Testis (tissue), 2 donors: ENCODE measurements at regions not wholly inside any gene's neighbourhood (a gene's known extent, or its start where the extent isn't known, plus 50 kb on each side); places are given as distances from the start of the nearest gene placed in this dataset.

Source experiments
- DNase-seq: peaks from one replicate; pipeline ENCODE4 v3.0.0-alpha.2; 2019
- H3K27ac ChIP-seq, 2 donors: fragments of 200-600 bp; sonication (generic); one replicate each; pipeline ENCODE4 v1.5.1; 2019
- H3K27me3 ChIP-seq: fragments of 200-600 bp; sonication (generic); one replicate; pipeline ENCODE4 v1.5.1; 2019
- H3K36me3 ChIP-seq: fragments of 200-600 bp; sonication (generic); one replicate; pipeline ENCODE4 v1.5.1; 2017; ENCODE audit warnings: low read depth; ENCODE audit errors: missing control alignments
- H3K4me1 ChIP-seq: fragments of 200-600 bp; sonication (generic); one replicate; pipeline ENCODE4 v1.5.1; 2019
- H3K4me3 ChIP-seq, 2 donors: fragments of 200-600 bp; sonication (generic); one replicate each; pipeline ENCODE4 v1.5.1; 2017 to 2019
- H3K9me3 ChIP-seq: fragments of 200-600 bp; sonication (generic); one replicate; pipeline ENCODE4 v1.5.1; 2017
- CTCF ChIP-seq, 3 experiments: fragments of 450-650 bp in 2 of 3; fragments of 200-600 bp in 1 of 3; sonication (generic) in 1 of 3; IDR thresholded peaks; one replicate each; pipeline ENCODE4 v1.5.1; 2016 to 2019; ENCODE audit warnings: antibody characterized with exemption in 3 of 3, mild to moderate bottlenecking in 2 of 3, moderate library complexity in 1 of 3
- POLR2A ChIP-seq: fragments of 450-650 bp; IDR thresholded peaks from one replicate; pipeline ENCODE4 v1.6.1; 2017; ENCODE audit warnings: antibody characterized with exemption, mild to moderate bottlenecking, moderate library complexity
- WGBS, 2 donors: methylation state at CpG; one replicate each; pipeline ENCODE4 v1.1.5; 2018; 5-methylcytosine and 5-hydroxymethylcytosine counted together
- intact Hi-C: fragments of 100-400 bp; cut with DNase I; formaldehyde crosslinking; loops from one replicate; pipeline ENCODE4 v1.15.1; 2023; ENCODE audit warnings: low total_unique reads

- H3K9me3 ChIP-seq = no peaks in the 10 kb centered on the region
- intact Hi-C loops = no loop called here
- no peaks in the 10 kb centered on the region for H3K36me3 ChIP-seq
- no peak overlapping the region for H3K4me3 ChIP-seq
- no peaks in the 10 kb centered on the region for H3K4me1 ChIP-seq
- H3K27me3 ChIP-seq = no peaks in the 10 kb centered on the region
- TF ChIP-seq CTCF (IDR thresholded peaks at IDR 0.05) = no peak
- no peak for TF ChIP-seq POLR2A
- no peak for DNase-seq
- 95 to 98% methylated on average over 3 of the region's 3 CpGs for WGBS, 2 donors
- H3K27ac ChIP-seq = no peak overlapping the region
Measured at GRCh38 chr16:80033783-80034468, 433.4 kb upstream of the MAF start.

GRCh38 chr16:80029761-80030481 lies 429.4 kb upstream of the MAF start:
- Histone ChIP-seq H3K4me3 (no peak overlapping the region), H3K36me3 (no peaks in the 10 kb centered on the region), H3K27ac (no peak overlapping the region), H3K4me1 (no peaks in the 10 kb centered on the region), H3K9me3 (no peaks in the 10 kb centered on the region), H3K27me3 (no peaks in the 10 kb centered on the region)
- intact Hi-C loops = no loop called here
- TF ChIP-seq CTCF (IDR thresholded peaks at IDR 0.05) (no peak), POLR2A (no peak)
- no peak for DNase-seq
- 52 to 69% methylated on average over 8 of the region's 8 CpGs for WGBS, 2 donors

GRCh38 chr16:80029381-80029630 lies 428.8 kb upstream of the MAF start:
- no peaks in the 10 kb centered on the region for H3K27me3 ChIP-seq
- TF ChIP-seq CTCF (IDR thresholded peaks at IDR 0.05) (no peak), POLR2A (no peak)
- no peak for DNase-seq
- no peak overlapping the region for H3K4me3 ChIP-seq
- no peaks in the 10 kb centered on the region for H3K36me3 ChIP-seq
- no peak overlapping the region for H3K27ac ChIP-seq
- H3K9me3 ChIP-seq = no peaks in the 10 kb centered on the region
- intact Hi-C loops = no loop called here
- H3K4me1 ChIP-seq = no peaks in the 10 kb centered on the region
- WGBS, 2 donors = 82 to 87% methylated on average over 2 of the region's 2 CpGs

GRCh38 chr16:80028581-80029380 lies 428.2 kb upstream of the MAF start:
- TF ChIP-seq POLR2A (no peak), CTCF (IDR thresholded peaks at IDR 0.05) (no peak)
- Histone ChIP-seq H3K4me1 (no peaks in the 10 kb centered on the region), H3K27ac (no peak overlapping the region), H3K36me3 (no peaks in the 10 kb centered on the region), H3K4me3 (no peak overlapping the region), H3K27me3 (no peaks in the 10 kb centered on the region), H3K9me3 (no peaks in the 10 kb centered on the region)
- DNase-seq = no peak
- 92 to 93% methylated on average over 5 of the region's 5 CpGs for WGBS, 2 donors
- intact Hi-C loops = no loop called here
